ENCODE measurements at regions not wholly inside any gene's neighbourhood (a gene's known extent, or its start where the extent isn't known, plus 50 kb on each side); places are given as distances from the start of the nearest gene placed in this dataset.

- peaks cover 0 to 22% of the 10 kb centered on the region in 2 donors for H3K27me3 ChIP-seq
- no peak overlapping the region for H3K4me3 ChIP-seq
- no peak overlapping the region for H3K27ac ChIP-seq
- TF ChIP-seq, protein P1, sequence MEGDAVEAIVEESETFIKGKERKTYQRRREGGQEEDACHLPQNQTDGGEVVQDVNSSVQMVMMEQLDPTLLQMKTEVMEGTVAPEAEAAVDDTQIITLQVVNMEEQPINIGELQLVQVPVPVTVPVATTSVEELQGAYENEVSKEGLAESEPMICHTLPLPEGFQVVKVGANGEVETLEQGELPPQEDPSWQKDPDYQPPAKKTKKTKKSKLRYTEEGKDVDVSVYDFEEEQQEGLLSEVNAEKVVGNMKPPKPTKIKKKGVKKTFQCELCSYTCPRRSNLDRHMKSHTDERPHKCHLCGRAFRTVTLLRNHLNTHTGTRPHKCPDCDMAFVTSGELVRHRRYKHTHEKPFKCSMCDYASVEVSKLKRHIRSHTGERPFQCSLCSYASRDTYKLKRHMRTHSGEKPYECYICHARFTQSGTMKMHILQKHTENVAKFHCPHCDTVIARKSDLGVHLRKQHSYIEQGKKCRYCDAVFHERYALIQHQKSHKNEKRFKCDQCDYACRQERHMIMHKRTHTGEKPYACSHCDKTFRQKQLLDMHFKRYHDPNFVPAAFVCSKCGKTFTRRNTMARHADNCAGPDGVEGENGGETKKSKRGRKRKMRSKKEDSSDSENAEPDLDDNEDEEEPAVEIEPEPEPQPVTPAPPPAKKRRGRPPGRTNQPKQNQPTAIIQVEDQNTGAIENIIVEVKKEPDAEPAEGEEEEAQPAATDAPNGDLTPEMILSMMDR (IDR thresholded peaks at IDR 0.05) = no peak
- no peaks in the 10 kb centered on the region for H3K36me3 ChIP-seq
- H3K4me1 ChIP-seq = no peaks in the 10 kb centered on the region
- no peak for DNase-seq
- no peaks in the 10 kb centered on the region for H3K9me3 ChIP-seq
- intact Hi-C loops (cut with DNase I; ENCODE audit: low total_unique reads) = no loop called here
Observed at GRCh38 chr16:86398622-86399021, 111.7 kb upstream of the FOXF1 start.

GRCh38 chr16:86401126-86401525, 109.2 kb upstream of the FOXF1 start:
- no peak overlapping the region for H3K4me3 ChIP-seq
- no peaks in the 10 kb centered on the region for H3K4me1 ChIP-seq
- intact Hi-C loops (cut with DNase I; ENCODE audit: low total_unique reads) = no loop called here
- no peak overlapping the region for H3K27ac ChIP-seq
- TF ChIP-seq, protein P1 (IDR thresholded peaks at IDR 0.05) = no peak
- peaks cover 0 to 37% of the 10 kb centered on the region in 2 donors for H3K27me3 ChIP-seq
- DNase-seq = no peak
- no peaks in the 10 kb centered on the region for H3K9me3 ChIP-seq
- H3K36me3 ChIP-seq = no peaks in the 10 kb centered on the region

- DNase-seq = no peak
- TF ChIP-seq, protein P1 (IDR thresholded peaks at IDR 0.05) = no peak
- no peaks in the 10 kb centered on the region for H3K9me3 ChIP-seq
- H3K27ac ChIP-seq = no peak overlapping the region
- intact Hi-C loops (cut with DNase I; ENCODE audit: low total_unique reads) = no loop called here
- peaks cover 0 to 47% of the 10 kb centered on the region in 2 donors for H3K27me3 ChIP-seq
- no peaks in the 10 kb centered on the region for H3K4me1 ChIP-seq
- no peaks in the 10 kb centered on the region for H3K36me3 ChIP-seq
- no peak overlapping the region for H3K4me3 ChIP-seq
Observed at GRCh38 chr16:86403085-86403484, 107.2 kb upstream of the FOXF1 start.

GRCh38 chr16:86403541-86404163, 106.7 kb upstream of the FOXF1 start:
- Histone ChIP-seq H3K27me3 (peaks cover 0 to 53% of the 10 kb centered on the region in 2 donors), H3K9me3 (no peaks in the 10 kb centered on the region), H3K27ac (no peak overlapping the region), H3K4me1 (no peaks in the 10 kb centered on the region), H3K36me3 (no peaks in the 10 kb centered on the region), H3K4me3 (no peak overlapping the region)
- no peak for DNase-seq
- intact Hi-C loops (cut with DNase I; ENCODE audit: low total_unique reads) = no loop called here
- TF ChIP-seq, protein P1 (IDR thresholded peaks at IDR 0.05) = no peak

GRCh38 chr16:86404678-86405077, 105.6 kb upstream of the FOXF1 start:
- no peaks in the 10 kb centered on the region for H3K4me1 ChIP-seq
- no peak overlapping the region for H3K4me3 ChIP-seq
- DNase-seq = no peak
- peaks cover 0 to 57% of the 10 kb centered on the region in 2 donors for H3K27me3 ChIP-seq
- TF ChIP-seq, protein P1 (IDR thresholded peaks at IDR 0.05) = no peak
- H3K36me3 ChIP-seq = no peaks in the 10 kb centered on the region
- intact Hi-C loops (cut with DNase I; ENCODE audit: low total_unique reads) = no loop called here
- no peaks in the 10 kb centered on the region for H3K9me3 ChIP-seq
- H3K27ac ChIP-seq = no peak overlapping the region

DNA sequence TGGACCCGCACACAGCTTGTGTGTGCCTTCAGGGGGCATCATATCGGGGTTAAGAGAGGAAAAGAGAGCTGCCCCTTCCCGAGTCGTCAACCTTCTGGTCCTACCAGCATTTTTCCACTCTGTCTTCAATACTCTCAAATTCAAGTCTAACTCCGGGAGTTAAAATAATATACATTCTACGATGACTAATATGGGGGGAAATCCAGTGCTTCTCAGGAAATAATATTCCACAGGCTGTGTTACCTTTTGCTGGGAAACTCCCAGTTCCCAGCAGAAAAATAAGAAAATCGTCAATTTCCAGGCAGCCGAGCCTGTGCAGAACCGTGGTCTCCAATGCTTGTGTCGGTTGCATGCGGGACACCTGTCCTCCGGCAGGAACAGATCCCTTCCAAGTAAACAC, 105.0 kb upstream of the FOXF1 start:
- H3K27ac ChIP-seq = no peak overlapping the region
- intact Hi-C loops (cut with DNase I; ENCODE audit: low total_unique reads) = no loop called here
- TF ChIP-seq, protein P1 (IDR thresholded peaks at IDR 0.05) = no peak
- H3K4me1 ChIP-seq = no peaks in the 10 kb centered on the region
- H3K27me3 ChIP-seq = peaks cover 0 to 60% of the 10 kb centered on the region in 2 donors
- no peak for DNase-seq
- no peaks in the 10 kb centered on the region for H3K36me3 ChIP-seq
- no peak overlapping the region for H3K4me3 ChIP-seq
- no peaks in the 10 kb centered on the region for H3K9me3 ChIP-seq
